Gastroesophageal sphincter (tissue), 3 donors: ENCODE measurements at regions not wholly inside any gene's neighbourhood (a gene's known extent, or its start where the extent isn't known, plus 50 kb on each side); places are given as distances from the start of the nearest gene placed in this dataset.

Experiments
- CTCF ChIP-seq, 4 experiments: fragments of 200-600 bp in 2 of 4; fragments of 450-650 bp in 2 of 4; sonication (generic) in 1 of 4; IDR thresholded peaks; one replicate each; pipeline ENCODE4 v1.5.1; 2017 to 2019; ENCODE audit warnings: antibody characterized with exemption in 4 of 4, mild to moderate bottlenecking in 2 of 4, moderate library complexity in 2 of 4
- POLR2A ChIP-seq, 2 donors: fragments of 450-650 bp; IDR thresholded peaks; one replicate each; pipeline ENCODE4 v1.6.1; 2017; ENCODE audit warnings: antibody characterized with exemption in 2 of 2, mild to moderate bottlenecking in 2 of 2, moderate library complexity in 1 of 2
- POLR2AphosphoS5 ChIP-seq: sonication (generic); formaldehyde crosslinking; IDR thresholded peaks from one replicate; pipeline ENCODE4 v1.6.1; 2017; ENCODE audit warnings: antibody characterized with exemption

GRCh38 chr20:12750221-12750620 lies 258.6 kb upstream of the SPTLC3 start:
- TF ChIP-seq CTCF (IDR thresholded peaks at IDR 0.05): no peak
- no peak for TF ChIP-seq POLR2A (IDR thresholded peaks at IDR 0.05)
- TF ChIP-seq POLR2AphosphoS5: no peak
